GM19025 (cell line): ENCODE measurements at regions not wholly inside any gene's neighbourhood (a gene's known extent, or its start where the extent isn't known, plus 50 kb on each side); places are given as distances from the start of the nearest gene placed in this dataset.
"Not testable (repeated sequence)": the region's sequence is repeated elsewhere in the genome, so short reads cannot be mapped to it uniquely, and the experiment has no call there.

ENCODE experiments used
- ATAC-seq: cut with Tn5 transposase; IDR thresholded peaks from one replicate; pipeline ENCODE4 v1.9.1; 2021; ENCODE audit warnings: mild to moderate bottlenecking, low read depth, moderate library complexity; ENCODE audit not compliant: unreplicated experiment

DNA sequence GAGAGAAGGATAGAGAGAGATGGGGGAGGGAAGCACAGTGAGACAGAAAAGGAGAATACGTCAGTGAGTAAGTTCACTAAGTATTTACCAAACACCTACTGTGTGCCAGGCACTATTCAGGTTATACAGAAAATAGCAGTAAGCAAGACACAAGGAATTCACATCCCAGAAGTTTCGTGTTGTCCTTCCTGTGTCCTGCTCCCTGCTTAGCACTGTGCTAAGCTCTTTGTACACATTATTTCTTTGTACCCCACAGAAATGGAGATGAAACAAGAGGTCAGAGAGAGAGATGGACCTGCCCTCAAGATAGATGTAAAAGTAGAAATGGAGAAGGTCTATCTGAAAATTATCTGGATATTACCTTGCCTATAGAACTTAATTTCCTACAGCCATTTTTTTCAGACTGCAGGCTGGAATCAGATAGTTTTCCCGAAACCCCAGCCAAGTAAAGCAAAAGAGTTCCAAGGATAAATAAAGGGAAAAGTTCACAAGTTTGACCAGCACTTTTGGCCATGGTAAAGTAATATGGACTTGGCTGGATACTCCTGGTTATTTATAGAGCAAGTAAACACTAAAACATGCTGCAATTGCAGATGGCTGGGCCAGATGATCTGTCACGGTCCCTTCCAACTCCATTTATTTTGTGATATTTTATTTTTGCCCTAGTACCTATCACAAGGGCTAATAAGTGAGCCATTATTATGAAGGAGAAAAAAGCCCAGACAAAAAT lies 353.7 kb upstream of the SLC7A11 start:
- no peak for ATAC-seq

DNA sequence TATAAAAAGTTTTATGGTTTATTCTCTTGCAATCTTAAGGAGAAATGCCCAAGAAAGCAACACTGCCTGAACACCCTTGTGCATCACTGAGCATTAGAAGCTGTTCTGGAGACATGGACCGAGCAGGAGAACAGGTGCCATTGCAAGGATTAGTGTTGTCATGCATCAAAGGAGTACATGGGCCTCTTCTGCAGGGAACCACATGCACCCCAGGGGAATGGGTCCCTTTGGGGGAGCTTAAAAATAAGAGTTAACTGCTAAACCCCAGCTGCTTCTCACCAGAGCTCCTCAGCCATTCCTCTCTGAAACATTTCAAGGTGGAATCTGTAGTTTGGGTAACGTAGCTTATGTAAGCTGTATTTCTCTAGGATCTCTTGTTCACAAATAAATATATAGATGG lies 353.0 kb upstream of the SLC7A11 start:
- no peak for ATAC-seq

DNA sequence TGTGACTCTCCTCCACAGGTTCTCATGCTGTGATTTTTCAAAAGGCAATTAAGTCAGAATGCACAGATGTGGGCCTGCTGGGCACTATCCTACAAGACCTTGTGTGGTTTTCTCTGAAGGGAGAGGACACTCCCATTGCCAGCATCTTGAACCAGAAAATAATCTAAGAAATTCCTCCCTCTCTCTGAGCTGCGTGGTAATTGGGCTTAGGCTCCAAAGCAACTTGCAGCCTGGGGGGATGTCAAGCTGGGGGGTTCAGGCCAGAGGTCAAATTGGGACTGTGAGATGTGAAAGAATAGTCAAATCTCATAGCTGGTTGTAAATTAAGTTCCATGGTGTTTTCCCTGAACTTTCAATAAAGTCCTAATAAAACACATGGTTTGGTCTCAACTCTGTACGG lies 350.6 kb upstream of the SLC7A11 start:
- ATAC-seq = no peak

DNA sequence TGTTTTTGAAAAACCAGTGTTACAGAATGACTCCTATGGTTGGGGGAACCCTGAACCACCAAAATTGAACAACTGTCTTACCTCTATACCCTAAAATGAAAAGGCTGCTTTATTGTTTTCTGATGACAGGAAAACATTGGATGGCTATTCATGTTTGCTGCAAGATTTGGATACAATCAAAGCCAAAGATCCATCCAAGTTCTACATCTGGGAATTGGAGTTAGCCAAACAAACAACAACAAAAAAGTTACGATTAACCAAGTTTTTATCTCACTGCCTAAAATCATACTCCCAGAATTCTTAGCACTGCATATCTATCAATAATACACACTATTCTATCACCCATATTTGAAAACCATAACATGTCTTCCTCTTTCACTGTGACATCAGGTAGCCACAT lies 349.7 kb upstream of the SLC7A11 start:
- ATAC-seq = no peak

DNA sequence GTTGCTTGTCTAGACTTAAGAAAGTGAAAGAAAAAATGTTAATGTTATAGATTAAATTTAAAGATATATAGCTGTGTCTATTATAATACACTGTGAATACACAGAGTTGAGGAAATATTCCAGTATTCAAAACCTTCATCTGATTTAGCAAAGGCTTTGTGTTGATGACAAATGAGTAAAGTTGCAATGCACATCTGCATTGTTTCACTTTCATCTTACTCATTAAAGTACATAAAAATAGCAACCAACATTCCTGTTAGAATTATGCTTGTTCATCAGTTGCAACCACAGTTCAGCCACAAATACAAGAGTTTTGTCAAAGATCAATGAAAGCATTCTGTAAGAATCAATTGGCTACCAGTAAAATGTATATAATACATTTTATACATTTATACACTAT lies 346.4 kb upstream of the SLC7A11 start:
- no peak for ATAC-seq

DNA sequence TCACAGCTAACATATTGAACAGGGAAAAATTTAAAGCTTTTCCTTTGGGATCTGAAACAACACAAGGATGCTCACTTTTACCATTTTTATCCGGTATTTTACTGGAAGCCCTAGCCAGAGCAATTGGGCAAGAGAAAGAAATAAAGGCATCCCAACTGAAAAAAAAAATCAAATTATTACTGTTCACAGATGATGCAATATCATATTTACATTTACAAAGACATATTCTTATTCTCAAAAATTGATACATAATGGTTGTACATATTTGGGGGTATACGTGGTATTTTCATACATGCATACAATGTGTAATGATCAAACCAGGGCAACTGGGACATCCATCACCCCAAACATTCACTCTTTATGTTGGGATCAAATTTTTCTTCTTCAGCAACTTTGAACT lies 337.0 kb upstream of the SLC7A11 start:
- no peak for ATAC-seq

DNA sequence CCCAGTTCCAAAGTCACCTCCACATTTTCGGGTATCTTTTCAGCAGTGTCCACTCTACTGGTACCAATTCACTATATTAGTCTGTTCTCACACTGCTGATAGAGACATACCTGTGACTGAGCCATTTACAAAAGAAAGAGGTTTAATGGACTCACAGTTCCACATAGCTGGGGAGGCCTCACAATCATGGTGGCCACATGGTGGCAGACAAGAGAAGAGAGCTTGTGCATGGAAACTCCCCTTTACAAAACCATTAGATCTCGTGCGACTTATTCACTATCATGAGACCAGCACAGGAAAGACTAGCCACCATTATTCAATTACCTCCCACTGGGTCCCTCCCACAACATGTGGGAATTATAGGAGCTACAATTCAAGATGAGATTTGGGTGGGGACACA lies 335.7 kb upstream of the SLC7A11 start:
- ATAC-seq = not testable (repeated sequence)

DNA sequence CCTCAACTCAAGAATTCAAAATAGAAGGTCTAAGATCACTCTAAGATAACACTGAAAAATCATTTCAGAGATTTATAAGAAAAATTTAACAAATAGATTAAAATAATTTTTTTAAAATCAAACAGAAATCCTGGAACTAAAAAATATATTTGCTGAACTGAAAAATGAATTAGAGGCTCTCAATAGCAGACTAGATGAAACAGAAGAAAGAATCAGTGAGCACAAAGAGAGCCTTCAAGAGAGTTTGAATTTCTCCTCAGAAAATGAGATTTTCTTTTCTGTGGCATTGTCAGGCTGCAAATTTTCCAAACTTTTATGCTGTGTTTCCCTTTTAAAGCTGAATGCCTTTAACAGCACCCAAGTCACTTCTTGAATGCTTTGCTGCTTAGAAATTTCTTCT lies 335.0 kb upstream of the SLC7A11 start:
- no peak for ATAC-seq

DNA sequence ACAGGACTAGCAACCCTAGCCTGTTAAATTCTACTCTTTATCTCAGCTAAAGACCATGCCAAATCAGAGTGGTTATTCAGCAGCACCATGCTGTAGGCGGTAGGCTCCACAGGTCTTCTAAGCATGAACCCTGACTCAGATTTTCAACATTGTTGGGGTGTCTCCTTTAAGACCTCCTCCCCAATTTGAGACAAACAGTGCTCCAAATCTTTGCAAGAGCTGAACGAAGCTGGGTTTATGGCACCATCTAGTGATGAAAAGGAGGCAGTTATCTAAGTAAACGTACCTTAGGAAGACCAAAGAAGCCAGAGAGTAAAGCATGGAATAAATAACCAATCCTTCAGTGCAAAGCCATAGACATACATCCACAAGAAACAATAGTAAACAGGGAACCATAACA lies 334.5 kb upstream of the SLC7A11 start:
- ATAC-seq = no peak

DNA sequence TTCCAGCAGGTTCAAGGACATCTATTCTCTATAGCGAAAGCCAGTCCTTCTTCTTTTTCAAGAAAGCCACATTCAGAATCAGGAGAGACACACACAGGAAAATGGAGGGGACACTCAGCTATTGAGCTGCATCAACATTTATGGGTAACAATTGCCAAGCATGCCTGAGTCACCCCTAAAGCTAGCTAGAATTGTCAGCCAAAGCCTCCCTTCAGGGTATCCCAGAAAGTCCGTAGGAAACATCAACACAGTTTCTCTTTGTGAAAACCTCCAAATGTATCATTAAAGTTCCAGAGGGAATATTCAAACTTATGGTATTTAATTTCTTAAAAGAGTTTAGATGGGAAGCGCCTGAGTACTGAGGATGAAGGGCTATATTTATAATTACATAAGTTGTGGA lies 331.1 kb upstream of the SLC7A11 start:
- ATAC-seq = no peak

DNA sequence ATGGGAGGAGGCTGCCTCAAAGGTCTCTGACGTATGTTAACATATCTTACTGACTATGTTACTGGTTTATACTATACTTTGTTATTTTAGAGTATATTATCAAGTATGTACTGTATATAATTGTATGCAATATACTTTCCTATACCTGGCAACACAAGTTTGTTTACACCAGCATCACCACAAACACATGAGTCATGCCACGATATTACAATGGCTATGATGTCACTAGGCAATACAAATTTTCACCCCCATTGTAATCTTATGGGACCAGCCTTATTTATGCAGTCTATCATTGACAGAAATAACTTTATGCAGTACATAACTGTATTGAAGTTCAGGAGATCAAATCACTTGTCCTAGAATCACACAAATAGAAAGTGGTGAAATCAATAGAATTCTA lies 329.9 kb upstream of the SLC7A11 start:
- ATAC-seq = no peak

DNA sequence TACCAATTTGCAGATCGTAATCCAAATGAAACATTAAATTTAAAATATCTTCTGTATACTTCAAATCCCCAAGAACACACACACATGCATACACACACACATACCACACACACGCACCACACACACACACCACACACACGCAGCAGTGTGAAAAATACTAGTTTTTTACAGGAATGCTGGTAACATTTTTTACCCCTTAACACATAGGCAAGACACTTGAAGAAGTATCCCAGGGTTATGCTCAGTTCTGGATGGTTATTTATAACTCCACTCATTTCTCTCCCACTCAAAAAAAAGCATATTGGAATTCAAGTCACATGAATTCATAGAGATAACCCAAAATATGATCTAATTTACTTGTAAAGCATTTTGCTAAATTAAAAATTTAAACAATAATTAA lies 325.5 kb upstream of the SLC7A11 start:
- no peak for ATAC-seq

DNA sequence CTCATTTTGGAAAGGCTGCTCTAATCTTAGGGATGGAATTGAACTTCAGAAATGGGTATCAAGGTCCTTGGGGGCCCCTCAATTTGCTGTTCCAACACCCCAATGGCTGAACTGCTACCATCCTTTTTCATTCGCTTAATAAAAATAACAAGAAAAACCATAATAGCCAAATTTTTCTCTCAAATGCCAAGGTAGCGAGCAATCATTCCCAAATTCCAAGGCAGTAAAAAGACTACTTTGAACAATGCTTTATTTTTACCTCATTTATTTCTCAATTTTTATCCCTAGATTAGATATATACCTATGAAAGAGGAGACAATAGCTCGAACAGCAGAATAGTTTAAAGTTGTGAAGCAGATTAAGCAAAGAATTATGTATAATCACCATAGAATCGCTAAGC lies 323.4 kb upstream of the SLC7A11 start:
- ATAC-seq = no peak

DNA sequence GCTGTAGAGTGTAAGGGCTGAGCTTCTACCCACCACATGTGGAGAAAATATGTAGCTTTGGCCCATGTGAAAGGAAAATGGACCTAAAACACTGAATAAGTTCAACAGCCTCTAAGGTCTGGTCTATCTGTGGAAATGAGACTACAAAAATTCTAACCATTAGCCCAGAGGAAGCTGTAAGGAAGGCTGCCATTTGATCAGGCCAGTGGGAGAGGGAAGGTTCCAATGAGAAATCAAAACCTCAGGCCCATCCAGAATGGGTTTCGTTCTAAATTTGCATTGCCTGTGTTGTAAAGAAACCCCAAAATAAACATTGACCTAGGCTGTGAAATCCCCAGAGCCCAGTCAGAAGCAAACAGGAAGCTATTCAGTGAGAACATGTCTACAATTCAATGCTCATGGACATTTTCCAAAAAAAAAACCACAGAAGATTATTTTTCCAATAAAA lies 320.4 kb upstream of the SLC7A11 start:
- ATAC-seq = peak; percentile 52

DNA sequence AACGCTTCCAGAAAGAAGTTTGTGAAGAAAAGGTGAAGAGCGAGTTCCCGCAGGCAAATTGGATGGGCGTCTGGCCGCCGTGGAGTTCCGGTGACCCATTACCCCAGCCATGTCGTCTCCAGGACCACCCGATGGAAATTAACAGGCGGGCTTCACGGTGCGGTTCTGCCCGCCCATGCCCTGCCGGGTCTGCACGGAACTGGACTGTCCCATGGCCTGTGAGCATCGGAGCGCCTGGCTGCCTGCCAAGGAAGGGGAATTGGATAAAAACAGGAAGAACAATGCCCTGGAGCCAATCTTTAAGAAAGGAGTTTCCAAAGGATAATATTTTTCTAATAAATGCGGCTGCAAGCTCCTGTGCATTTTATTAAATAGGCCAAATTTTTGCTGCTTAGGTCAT lies 319.8 kb upstream of the SLC7A11 start:
- no peak for ATAC-seq

DNA sequence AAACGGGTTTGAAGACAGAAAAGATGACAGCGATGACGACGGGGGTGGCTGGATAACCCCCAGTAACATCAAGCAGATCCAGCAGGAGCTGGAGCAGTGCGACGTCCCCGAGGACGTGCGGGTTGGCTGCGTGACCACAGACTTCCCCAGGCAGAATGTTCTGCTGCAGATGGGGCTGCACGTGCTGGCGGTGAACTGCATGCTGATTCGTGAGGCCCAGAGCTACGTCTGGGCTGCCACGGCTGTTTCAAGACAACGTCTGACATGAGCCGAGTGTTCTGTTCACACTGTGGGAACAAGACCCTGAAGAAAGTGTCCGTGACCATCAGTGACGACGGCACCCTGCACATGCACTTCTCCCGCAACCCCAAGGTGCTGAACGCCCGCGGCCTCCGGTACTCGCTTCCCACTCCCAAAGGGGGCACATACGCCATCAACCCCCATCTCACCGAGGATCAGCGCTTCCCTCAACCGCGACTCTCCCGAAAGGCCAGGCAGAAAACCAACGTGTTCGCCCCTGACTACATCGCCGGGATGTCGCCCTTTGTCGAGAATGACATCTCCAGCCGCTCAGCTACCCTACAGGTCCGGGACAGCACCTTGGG lies 319.2 kb upstream of the SLC7A11 start:
- no peak for ATAC-seq

DNA sequence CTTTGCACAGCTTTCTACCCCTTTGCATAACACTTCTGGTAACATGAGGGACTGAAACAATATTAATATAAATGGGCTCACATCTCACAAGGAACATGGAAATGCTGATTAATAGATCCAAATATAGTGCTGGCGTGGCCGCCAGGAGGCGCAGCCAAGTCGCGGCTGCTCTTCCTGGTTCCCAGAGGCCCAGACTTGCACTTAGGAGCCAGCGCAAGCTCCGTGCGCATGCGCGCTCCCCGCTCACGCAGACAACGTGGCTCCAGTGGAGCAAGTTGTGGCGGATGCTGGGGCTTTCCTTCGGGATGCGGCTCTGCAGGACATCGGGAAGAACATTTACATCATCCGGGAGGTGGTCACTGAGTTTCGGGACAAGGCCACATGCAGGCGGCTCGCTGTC lies 318.3 kb upstream of the SLC7A11 start:
- ATAC-seq = no peak

DNA sequence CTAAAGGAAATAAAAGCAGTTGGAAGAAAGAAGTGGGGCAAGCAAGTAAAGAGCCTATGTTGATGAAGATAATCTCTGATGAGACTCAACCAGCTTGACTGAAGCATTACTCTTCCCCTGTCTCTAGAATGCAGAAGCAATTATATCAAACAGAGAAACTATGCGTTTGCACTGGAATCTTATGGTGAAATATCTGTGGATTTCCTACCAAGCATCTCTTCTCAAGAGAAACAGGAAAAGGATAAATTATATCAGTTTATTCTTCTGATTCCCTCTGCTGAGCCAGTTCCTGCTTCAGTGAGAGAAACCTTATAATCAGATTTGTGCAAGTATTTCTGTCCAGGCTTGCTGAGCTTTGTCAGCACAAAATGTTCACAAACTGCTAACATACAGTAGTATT lies 316.7 kb upstream of the SLC7A11 start:
- no peak for ATAC-seq

DNA sequence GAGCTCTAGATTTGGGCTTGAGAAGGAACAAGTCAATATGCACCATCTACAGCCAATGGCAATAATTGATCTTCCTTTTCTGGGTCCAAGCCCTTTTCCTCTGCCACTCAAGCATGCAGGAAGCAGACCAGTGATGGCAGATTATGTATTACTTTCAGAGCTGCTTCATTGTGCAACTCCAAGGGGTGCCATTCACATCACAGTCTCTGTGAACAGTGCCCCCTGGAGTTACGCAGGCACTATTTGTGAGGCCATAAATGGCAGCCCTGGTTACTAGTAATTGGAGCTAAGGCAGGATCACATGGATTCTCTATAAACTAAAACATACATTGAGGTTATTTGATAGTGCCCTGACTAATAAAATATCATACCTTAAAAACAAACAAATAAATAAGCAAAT lies 313.4 kb upstream of the SLC7A11 start:
- ATAC-seq = peak; percentile 78

DNA sequence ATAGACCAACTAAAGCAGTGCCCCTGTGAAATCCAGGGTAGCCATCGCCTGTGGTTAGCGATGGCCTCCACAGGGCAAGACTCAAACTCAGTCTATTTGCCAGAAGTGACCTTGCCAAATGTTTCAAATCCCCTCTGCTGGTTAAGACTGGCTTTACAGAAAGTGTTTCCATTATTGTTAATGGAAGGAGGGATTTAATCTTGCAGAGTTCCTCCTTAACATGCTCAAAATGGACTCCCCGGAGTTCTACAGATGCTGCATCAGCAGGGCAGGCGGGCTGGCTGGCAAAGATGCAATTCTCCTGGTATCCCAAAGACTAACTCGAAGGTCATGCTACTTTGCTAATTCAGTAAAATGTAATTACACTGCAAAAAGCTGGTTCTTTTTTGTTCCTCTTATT lies 313.0 kb upstream of the SLC7A11 start:
- no peak for ATAC-seq

DNA sequence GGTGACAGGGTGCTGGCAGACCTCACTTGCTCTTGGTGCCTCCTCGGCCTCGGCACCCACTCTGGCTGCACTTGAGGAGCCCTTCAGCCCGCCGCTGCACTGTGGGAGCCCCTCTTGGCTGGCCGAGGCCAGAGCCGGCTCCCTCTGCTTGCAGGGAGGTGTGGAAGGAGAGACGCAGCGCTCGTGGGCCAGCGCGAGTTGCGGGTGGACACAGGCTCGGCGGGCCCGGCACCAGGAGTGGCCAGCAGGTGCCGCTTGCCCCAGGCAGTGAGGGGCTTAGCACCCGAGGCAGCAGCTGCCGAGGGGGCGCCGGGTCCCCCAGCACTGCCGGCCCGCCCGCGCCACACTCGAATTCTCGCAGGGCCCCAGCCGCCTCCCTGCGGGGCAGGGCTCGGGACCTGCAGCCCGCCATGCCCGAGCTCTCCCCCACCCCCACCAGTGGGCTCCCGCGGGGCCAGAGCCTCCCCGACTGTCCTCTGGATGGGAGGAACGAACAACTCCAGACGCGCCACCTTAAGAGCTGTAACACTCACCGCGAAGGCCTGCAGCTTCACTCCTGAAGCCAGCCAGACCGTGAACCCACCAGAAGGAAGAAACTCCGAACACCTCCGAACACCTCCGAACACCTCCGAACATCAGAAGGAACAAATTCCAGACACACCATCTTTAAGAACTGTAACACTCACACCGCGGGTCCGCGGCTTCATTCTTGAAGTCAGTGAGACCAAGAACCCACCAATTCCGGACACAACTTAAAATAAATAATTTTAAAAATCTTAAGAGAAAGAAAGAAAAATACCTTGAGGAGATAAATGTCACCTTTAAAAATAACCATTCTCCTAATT lies 311.1 kb upstream of the SLC7A11 start:
- ATAC-seq = no peak
